Esophagus muscularis mucosa (tissue), 4 donors: ENCODE measurements at regions not wholly inside any gene's neighbourhood (a gene's known extent, or its start where the extent isn't known, plus 50 kb on each side); places are given as distances from the start of the nearest gene placed in this dataset.

Experiments used
- DNase-seq: peaks from one replicate; pipeline ENCODE4 v3.0.0-alpha.2; 2017; ENCODE audit errors: extremely low spot score
- H3K27ac ChIP-seq, 4 donors: fragments of 200-600 bp; sonication (generic); replicated peaks in 1 of 4; 1 replicate in 3 of 4; 2 replicates in 1 of 4; pipeline ENCODE4 v1.5.1; 2016 to 2019; ENCODE audit warnings: mild to moderate bottlenecking in 1 of 4
- H3K27me3 ChIP-seq, 4 donors: fragments of 200-600 bp; sonication (generic); one replicate each; pipeline versions ENCODE4 v1.5.1 to v1.6.0; 2016 to 2019
- H3K36me3 ChIP-seq, 4 donors: fragments of 200-600 bp; sonication (generic); one replicate each; pipeline ENCODE4 v1.5.1; 2016 to 2019
- H3K4me1 ChIP-seq, 4 donors: fragments of 200-600 bp; sonication (generic); one replicate each; pipeline ENCODE4 v1.5.1; 2016 to 2019
- H3K4me3 ChIP-seq, 4 donors: fragments of 200-600 bp; sonication (generic); 1 replicate in 2 of 4; 2 replicates in 2 of 4; pipeline ENCODE4 v1.5.1; 2016 to 2019; ENCODE audit warnings: mild to moderate bottlenecking in 4 of 4, moderate library complexity in 1 of 4
- H3K9me3 ChIP-seq, 4 donors: fragments of 200-600 bp; sonication (generic); 1 replicate in 3 of 4; 2 replicates in 1 of 4; pipeline ENCODE4 v1.5.1; 2016 to 2019
- EP300 ChIP-seq: sonication (generic); formaldehyde crosslinking; IDR thresholded peaks from one replicate; pipeline ENCODE4 v1.6.1; 2017; ENCODE audit warnings: antibody characterized with exemption
- POLR2A ChIP-seq: fragments of 450-650 bp; IDR thresholded peaks from one replicate; pipeline ENCODE4 v1.6.1; 2017; ENCODE audit warnings: antibody characterized with exemption, moderate library complexity, mild to moderate bottlenecking, low read depth
- POLR2AphosphoS5 ChIP-seq, 2 donors: sonication (generic); formaldehyde crosslinking; IDR thresholded peaks; one replicate each; pipeline ENCODE4 v1.6.1; 2017; ENCODE audit warnings: antibody characterized with exemption in 2 of 2
- whole genome bisulfite sequencing: methylation state at CpG from one replicate; pipeline ENCODE4 v1.1.5; 2018; 5-methylcytosine and 5-hydroxymethylcytosine counted together
- intact Hi-C: fragments of 100-400 bp; cut with DNase I; formaldehyde crosslinking; loops from one replicate; pipeline ENCODE4 v1.15.1; 2023
- TF ChIP-seq, protein P1 (sequence below), 3 experiments: fragments of 200-600 bp in 2 of 3; fragments of 450-650 bp in 1 of 3; sonication (generic) in 2 of 3; IDR thresholded peaks; one replicate each; pipeline ENCODE4 v1.5.1; 2017 to 2019; ENCODE audit warnings: antibody characterized with exemption in 3 of 3, mild to moderate bottlenecking in 2 of 3, moderate library complexity in 1 of 3

DNA sequence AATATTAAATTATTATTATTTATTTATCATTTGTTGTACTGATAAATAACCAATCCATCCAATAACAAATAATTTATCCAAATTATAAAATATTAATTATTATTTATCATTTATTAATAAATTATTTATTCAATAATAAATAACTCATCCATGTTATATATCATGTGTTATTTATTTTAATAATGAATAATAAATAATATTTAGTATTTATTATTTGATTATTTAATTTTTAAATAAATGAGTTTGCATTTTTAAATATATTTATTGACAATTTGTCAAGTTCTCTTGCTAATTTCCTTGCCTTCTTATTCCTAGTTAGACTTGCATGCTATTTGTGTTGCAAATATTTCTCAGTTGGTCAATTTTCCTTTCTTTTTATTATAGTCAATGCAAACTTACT is 995.4 kb downstream of the TSN start:
- H3K27me3 ChIP-seq = no peaks in the 10 kb centered on the region
- intact Hi-C loops = no loop called here
- H3K9me3 ChIP-seq = no peaks in the 10 kb centered on the region
- TF ChIP-seq POLR2AphosphoS5 (IDR thresholded peaks at IDR 0.05) = no peak
- no peak for TF ChIP-seq EP300
- TF ChIP-seq, protein P1, sequence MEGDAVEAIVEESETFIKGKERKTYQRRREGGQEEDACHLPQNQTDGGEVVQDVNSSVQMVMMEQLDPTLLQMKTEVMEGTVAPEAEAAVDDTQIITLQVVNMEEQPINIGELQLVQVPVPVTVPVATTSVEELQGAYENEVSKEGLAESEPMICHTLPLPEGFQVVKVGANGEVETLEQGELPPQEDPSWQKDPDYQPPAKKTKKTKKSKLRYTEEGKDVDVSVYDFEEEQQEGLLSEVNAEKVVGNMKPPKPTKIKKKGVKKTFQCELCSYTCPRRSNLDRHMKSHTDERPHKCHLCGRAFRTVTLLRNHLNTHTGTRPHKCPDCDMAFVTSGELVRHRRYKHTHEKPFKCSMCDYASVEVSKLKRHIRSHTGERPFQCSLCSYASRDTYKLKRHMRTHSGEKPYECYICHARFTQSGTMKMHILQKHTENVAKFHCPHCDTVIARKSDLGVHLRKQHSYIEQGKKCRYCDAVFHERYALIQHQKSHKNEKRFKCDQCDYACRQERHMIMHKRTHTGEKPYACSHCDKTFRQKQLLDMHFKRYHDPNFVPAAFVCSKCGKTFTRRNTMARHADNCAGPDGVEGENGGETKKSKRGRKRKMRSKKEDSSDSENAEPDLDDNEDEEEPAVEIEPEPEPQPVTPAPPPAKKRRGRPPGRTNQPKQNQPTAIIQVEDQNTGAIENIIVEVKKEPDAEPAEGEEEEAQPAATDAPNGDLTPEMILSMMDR (IDR thresholded peaks at IDR 0.05) = no peak
- no peak for TF ChIP-seq POLR2A
- no peak overlapping the region for H3K4me3 ChIP-seq
- no peaks in the 10 kb centered on the region for H3K4me1 ChIP-seq
- no peak for DNase-seq
- no peak overlapping the region for H3K27ac ChIP-seq
- H3K36me3 ChIP-seq = no peaks in the 10 kb centered on the region

DNA sequence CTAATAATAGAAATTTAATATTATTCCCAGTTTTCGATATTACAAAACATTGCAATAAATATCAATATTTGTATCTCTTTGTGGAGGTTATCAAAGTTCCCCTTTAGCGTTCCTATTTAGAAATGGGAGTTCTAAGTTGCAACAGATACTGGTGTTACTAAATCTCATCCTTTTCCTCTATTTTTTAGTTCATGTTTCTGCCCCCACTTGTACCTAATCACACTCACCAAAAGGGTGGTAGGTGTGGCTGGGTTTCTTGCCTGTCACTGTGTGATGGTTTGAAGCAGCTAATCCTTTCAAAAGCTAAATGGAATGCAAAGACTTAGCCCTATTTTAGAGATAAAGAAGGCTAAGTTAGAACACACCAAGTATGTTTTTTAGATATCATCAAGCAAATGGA is 997.9 kb downstream of the TSN start:
- Histone ChIP-seq H3K36me3 (no peaks in the 10 kb centered on the region), H3K27me3 (no peaks in the 10 kb centered on the region), H3K4me3 (no peak overlapping the region), H3K27ac (no peak overlapping the region), H3K4me1 (no peaks in the 10 kb centered on the region), H3K9me3 (no peaks in the 10 kb centered on the region)
- TF ChIP-seq, protein P1 (IDR thresholded peaks at IDR 0.05) = no peak
- TF ChIP-seq POLR2A (no peak), EP300 (no peak), POLR2AphosphoS5 (IDR thresholded peaks at IDR 0.05) (no peak)
- DNase-seq = no peak
- 88% methylated on average over 2 of the region's 2 CpGs for WGBS
- intact Hi-C loops = no loop called here

DNA sequence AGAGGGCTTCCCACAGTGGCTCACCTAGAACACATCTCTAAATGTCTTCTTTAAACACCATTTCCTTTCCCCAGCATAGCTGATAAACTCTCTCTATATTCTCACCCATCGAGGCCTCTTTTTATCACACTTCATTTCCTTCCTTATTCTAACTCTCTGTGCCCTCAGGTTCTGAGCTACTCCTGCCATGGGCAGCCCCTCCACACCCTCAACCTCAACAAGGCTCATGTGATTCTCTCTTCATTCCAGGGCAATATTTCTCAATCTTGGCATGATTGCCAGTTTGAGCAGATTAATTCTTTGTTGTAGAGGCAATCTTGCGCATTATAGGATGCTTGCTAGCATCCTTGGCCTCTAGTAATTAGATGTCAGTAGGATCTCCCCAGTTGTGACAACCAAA is 999.1 kb downstream of the TSN start:
- Histone ChIP-seq H3K27me3 (no peaks in the 10 kb centered on the region), H3K4me1 (no peaks in the 10 kb centered on the region), H3K4me3 (no peak overlapping the region), H3K36me3 (no peaks in the 10 kb centered on the region), H3K9me3 (no peaks in the 10 kb centered on the region), H3K27ac (no peak overlapping the region)
- no peak for DNase-seq
- intact Hi-C loops = no loop called here
- WGBS = 82% methylated on average over 2 of the region's 2 CpGs
- no peak for TF ChIP-seq EP300
- TF ChIP-seq, protein P1 (IDR thresholded peaks at IDR 0.05) = no peak
- TF ChIP-seq POLR2A = no peak
- no peak for TF ChIP-seq POLR2AphosphoS5 (IDR thresholded peaks at IDR 0.05)

DNA sequence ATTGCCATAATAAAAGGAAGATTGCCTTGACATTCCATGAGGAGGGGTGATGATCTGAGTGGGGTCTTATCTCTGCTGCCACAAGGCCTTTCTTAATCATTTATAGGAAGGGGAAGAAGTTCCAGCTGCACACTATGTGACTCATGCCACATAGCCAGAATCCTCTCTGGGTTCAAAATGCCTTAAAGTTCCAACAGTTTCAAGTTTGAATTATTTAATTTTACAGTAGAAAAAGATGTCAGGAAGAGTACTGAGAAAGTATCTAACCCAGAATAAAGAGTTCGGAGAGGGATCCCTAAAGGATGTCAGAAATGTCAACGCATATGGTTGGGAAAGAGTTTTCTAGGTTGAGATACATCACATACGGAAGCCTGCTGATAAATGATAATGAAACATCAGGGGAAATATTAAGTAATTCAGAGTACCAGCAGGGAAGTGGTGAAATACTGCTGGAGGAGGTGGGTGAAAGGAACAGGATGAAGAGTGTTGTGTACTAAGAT is 999.9 kb downstream of the TSN start:
- Histone ChIP-seq H3K27me3 (no peaks in the 10 kb centered on the region), H3K27ac (no peak overlapping the region), H3K4me3 (no peak overlapping the region), H3K4me1 (no peaks in the 10 kb centered on the region), H3K9me3 (no peaks in the 10 kb centered on the region), H3K36me3 (no peaks in the 10 kb centered on the region)
- DNase-seq = no peak
- TF ChIP-seq EP300 (no peak), POLR2A (no peak), POLR2AphosphoS5 (IDR thresholded peaks at IDR 0.05) (no peak)
- TF ChIP-seq, protein P1 (IDR thresholded peaks at IDR 0.05) = no peak
- 81% methylated on average over 3 of the region's 3 CpGs for WGBS
- intact Hi-C loops = no loop called here

DNA sequence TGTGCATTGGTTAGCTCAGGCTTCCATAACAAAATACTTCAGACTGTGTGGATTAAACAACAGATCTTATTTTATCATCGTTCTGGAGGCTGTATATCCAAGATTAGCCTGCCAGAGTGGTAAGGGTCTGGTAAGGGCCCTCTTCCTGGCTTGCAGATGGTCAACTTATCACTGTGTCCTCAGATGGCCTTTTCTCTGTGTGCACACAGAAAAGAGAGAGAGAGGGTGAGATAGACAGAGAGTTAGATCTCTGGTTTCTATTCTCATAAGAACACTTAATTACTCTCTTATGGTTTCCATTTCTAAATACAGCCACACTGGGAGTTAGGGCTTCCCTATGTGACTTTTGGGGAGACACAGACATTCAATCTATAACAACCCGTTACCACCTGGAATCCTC is 1003.5 kb downstream of the TSN start:
- no peaks in the 10 kb centered on the region for H3K27me3 ChIP-seq
- H3K4me3 ChIP-seq = no peak overlapping the region
- no peak overlapping the region for H3K27ac ChIP-seq
- H3K9me3 ChIP-seq = peaks cover 0 to 11% (median 7%) of the 10 kb centered on the region in 4 donors
- intact Hi-C loops = no loop called here
- DNase-seq = no peak
- TF ChIP-seq, protein P1 (IDR thresholded peaks at IDR 0.05) = no peak
- TF ChIP-seq POLR2A (no peak), EP300 (no peak), POLR2AphosphoS5 (IDR thresholded peaks at IDR 0.05) (no peak)
- WGBS = 64% methylated on average over 2 of the region's 2 CpGs
- no peaks in the 10 kb centered on the region for H3K4me1 ChIP-seq
- H3K36me3 ChIP-seq = no peaks in the 10 kb centered on the region
